Stimulated activated CD8-positive, alpha-beta memory T cell treated with anti-CD3 and anti-CD28 coated beads, Interleukin-2, amount 100 ng/mL, for 48 hours (primary cell): ENCODE measurements at regions not wholly inside any gene's neighbourhood (a gene's known extent, or its start where the extent isn't known, plus 50 kb on each side); places are given as distances from the start of the nearest gene placed in this dataset.

ENCODE experiments used
- DNase-seq, 2 donors: peaks; one replicate each; pipeline ENCODE4 v3.0.0-alpha.2; 2020; ENCODE audit warnings: low read depth in 2 of 2

DNA sequence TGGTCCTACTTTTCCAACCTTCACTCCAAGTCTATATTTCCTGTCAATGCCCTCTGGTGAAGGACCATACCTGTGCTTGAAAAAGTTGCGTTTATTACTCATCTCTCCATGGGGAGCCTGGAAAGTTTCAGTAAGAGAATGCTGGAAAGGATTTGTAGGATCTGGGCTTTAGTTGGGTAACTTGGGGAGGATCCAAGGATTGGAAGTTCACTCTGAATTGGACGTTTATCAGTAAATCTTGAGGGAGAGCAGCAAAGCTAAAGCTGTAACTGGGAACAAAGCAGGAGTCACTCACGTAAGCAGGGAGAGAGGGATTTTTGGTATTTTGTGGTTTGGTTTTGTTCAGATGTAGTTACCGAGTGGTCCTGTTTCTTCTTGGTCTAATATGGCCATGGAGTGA is 51.4 kb upstream of the NPVF start:
- DNase-seq: no peak

DNA sequence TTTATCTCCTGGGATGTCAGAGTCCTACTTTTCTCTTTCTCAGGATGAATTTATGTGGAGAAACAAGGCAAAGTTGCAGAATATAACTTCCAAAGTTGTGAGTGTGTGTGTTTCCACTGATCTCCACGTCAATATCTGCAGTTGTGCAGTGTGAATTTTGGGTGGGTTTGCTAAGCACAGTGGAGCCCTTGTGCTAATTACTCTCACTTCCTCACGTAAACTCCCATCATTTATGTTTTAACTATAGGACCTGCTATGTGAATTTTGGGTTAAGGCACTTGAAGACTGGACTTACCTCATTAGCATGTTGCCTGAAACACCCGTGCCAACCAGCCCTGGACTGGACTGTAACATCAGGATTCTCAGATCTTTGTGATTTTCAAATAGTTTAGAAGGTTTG is 51.9 kb upstream of the NPVF start:
- no peak for DNase-seq

DNA sequence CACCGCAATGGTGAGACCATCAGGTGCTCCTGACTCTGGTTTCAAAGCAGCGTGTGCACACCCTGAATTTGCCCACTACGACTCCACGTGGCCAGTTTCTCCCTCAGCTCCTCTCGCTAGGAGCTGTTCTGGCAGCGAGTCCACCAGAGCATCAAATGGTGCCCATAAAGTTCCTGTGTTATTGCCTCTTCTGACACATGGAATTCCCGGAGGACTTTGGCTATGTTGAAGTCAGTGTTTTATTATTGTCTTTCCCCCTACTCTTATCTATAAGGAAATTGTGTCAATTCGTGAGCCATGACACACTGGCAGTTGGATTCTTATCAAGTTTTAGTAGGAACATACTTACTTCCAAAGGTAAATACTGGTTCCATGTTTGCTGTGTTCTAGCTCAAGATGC is 53.9 kb upstream of the NPVF start:
- no peak for DNase-seq

DNA sequence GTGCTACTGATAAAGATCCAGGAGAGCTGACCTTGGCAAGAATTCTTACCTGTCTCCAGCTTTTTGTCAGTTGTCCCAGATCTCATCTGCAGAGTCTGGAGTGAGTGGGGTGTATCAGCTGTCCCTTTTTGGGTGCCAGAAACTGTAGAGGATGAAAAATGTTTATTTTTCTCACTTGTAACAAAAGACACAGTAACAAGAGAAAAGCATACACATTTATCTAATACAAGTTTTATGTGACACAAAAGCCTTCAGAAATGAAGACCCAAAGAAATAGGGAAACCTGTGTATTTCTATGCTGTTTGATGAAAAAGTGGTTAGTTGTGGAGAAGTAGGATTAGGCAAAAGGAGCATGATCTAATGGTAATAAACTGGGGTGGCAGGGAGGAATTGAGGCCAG is 58.5 kb upstream of the NPVF start:
- DNase-seq: no peak

DNA sequence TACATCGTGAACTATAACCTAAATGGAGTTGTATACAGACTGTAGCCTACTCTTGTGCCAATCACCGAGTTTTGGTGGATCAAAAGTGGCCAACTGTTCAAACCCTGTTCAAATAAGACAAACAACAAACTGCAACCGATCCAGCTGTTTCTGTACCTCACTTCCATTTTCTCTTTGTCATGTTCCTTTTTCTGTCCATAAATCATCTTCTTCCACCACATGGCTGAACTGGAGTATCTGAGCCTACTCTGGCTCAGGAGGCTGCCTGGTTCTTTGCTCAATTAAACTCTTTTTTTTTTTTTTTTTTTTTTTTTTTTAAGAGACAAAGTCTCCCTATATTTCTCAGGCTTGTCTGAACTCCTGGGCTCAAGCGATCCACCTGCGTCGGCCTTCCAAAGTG is 59.0 kb upstream of the NPVF start:
- DNase-seq: no peak

DNA sequence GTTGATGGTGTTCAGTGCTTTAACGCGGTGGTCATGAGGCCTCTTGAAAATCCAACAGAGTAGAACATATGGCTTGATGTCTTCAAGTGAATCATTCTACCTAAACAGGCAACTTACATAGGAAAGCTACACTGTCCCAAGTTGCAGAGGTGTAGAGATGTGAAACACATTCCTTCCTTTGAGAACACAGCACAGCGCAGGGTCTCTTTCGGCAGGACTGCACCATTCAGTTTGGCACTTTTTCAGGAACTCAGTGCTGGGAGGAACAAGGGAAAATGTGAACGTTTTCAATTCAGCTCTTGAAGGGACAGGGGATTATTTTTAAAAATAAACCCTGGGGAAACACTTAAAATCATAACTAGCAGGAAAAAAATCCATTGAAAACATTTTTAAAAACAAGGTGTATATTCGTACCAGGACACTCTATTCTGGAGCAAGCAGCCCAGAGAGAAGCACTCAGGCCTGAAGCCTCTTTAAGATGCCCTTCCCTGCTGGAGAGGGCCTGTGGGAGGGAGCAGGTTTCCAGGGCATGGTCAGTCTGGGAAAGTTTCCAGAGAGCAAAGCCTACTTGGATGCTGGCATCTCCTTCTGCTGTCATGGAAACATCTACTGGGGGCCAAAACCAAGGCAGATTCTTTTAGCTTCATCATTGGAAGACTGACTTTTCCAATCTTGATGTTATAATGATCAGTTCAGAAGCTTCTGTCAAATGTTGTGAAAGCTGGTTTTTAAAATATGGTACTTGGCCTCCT is 60.4 kb upstream of the NPVF start:
- DNase-seq: no peak

DNA sequence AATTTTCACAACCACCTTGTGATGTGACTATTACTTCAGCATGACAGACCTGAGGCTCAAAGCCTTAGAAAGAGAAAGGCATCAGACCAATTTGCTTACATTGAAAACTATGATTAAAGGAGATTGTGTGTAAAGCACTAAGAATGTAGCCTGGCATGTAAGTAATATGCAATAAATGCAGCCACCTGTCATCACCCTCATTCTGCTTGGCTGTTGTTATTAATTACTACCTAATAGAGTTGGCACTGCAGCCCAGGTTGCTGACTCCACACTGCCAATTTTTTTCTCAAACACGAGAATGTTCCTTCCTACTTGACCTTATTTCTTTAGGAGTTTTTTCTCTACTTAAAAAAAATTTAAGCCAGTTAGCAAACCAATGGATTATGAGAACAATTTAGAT is 61.2 kb upstream of the NPVF start:
- no peak for DNase-seq

DNA sequence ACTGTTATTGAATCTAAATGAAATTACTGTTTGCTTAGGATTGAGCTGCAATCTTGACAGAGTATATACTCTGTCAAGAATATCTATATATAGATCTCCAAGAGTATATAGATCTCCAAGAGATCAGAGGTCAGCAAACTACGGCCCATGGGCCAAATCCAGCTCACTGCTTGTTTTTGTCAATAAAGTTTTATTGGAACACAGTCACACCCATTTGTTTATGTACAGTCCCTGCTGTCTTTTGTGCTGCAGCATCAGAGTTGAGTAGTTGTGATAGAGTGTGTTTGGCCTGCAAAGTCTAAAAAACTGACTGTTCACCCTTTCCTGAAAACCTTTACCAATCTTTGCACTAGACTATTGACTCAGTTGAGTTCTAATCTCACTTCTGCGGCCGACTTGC is 66.3 kb upstream of the NPVF start:
- no peak for DNase-seq

DNA sequence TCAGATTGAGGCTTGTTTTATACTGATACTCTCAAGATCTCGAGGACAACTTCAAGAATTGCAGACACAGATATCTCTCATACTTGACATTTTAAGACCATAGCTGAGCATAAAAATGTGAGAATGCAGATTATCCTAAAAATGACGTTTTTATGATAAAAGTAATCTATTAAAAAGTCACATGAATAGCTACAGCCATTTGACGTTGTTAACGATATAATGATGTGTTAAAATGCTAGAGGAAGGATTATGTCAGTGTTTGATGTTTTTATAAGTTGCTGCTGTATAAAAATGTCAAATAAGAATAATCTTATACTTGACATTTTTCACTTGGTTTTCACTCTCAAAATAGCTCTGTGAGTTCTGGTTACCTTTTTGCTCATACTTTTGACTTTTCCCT is 67.1 kb upstream of the NPVF start:
- no peak for DNase-seq

DNA sequence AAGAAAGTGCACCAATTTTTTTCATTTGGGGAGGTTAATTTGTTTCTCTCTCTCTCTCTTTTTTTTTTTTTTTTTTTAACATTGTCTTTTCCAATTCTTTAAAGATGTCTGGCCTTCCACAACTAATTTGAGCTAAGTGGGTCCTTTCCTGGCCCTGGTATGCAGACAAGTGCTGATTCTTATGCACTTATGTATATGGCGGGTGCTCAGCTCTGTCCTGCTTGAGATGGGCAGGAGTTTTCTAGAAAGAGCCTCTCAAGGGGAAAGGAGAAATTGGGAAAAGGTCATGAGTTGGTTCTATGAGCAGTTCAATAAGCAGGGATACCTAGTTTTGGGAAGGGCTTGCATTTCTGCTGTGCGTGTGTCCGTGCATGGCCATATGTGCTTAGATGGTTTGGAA is 67.8 kb upstream of the NPVF start:
- no peak for DNase-seq

DNA sequence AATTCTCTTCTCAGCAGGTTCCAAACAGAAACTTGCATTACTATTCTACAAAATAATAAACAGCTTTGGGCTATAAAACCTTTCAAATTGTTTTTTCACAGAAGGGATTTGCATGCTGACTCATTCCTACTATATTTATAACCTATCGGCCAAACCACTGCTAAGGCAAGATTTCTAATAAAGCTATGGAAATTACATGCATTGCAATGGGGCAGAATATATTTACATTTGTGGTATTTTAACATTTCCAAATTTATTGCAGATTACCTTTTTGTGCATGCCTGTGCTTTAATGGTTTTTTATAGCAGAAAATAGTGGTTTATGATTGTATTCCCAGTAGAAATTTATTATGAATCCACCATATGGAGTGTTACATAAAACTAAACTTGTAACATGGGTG is 69.0 kb upstream of the NPVF start:
- no peak for DNase-seq

DNA sequence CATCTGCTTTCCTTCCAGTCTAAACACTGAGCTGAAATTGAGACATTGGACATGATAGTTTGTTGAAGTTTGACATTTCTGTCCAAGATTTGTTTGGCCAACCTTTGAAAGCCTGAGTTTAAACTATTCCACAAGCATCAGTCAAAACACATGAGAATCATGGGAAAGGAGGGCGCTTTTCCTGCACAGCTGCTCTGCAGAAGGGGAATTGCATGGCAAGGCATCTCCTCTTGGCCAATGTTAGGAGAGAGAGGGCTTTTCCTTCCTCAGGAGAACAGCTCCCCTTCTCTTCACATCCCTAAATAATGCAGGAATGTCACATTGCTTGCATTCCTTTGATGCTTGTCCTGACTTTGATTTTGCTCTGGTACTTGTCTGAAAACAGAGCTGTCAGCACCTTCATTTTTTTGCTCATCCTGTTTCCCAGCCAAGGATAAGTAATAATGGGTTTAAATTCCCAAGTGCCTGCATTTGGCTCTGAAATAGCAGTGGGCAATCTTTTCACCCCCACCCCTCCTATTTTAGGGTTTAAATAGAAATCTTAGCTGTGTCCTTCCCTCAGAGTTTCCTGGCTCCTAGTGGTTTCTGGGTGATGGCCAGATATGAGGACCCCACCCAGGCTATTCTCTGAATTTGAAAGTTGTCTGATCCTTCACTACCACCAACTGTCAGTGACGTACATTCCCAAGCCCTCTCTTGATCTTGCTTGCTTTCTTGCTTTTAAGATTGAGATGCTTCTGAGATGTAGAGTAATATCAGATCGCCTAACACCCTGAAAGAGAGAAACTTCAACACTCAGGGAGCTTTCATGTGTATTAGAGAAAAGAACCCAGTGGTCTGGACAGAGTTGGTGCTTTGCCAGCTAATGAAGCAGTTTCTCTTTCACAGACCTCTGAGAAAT is 75.2 kb upstream of the NPVF start:
- no peak for DNase-seq

DNA sequence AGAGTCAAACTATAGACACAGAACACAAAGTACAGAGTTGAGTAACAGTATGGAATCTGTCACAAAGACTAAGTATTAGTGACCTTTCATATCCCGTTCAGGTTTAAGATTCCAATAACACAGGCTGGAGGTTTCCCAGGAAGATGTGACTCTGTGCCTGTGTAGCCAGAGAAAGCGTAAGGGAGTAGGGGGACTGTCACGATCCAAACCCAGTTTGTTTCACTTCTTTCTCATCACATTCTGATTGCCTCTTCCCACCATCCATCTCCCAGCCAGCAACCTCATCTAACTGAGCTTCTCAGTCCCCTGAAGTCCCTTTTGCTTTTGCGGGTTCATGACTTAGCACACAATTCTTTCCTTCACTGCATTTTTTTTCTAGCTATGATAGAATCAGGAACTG is 76.4 kb upstream of the NPVF start:
- no peak for DNase-seq

DNA sequence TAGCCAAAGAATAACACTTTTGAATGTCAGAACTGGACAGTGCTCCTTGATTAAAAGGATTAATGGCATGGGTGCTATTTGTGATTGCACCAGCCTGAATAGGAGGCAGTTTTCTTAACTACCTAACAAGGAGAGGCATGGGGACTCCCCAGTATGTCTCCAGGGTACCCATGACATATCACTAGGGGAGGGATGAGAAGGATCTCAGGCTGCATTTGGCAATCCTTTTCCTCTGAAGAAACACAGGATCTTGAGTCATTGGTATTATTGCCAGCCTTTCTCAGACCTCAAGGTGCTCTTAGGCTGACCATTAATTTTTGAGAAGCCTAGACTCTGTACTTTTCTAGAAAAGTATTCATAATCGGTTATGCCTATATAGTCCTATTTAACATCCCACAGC is 77.5 kb upstream of the NPVF start:
- no peak for DNase-seq

DNA sequence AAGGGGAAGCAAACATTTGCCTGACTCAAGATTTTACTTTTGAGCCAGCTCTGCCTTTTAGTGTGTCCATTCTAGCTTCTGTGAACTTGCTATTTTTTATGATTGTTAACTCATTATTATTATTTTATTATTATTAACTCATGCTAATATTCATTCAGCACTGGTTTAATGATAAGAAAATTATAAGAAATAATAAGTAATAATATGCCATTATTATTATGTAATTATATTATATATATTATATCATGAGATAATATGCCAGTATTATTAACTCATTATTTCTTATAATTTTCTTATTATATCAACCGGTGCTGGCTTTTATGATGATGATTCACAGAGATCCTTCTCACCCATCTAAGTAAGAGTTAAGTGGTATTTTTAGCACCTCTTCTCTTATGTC is 79.3 kb upstream of the NPVF start:
- no peak for DNase-seq

DNA sequence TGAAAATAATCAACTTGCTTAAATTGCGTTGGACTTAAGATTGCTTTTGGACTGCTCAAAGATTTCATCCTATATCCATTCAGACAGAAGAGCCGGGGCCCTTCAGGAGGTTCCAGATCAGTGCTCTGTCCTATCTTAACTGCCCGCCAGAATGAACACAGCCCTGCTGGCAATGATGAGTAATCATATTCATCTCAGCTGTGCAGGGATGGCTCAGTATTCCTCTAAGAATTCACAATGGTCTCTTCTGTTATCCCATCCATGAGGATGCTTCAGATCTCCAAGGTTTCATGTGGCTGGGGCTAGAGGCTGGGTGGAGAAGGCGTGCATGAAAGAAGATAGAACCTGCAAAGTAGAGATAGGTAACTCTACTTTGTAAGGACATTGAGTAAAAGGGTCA is 80.0 kb upstream of the NPVF start:
- DNase-seq: no peak

DNA sequence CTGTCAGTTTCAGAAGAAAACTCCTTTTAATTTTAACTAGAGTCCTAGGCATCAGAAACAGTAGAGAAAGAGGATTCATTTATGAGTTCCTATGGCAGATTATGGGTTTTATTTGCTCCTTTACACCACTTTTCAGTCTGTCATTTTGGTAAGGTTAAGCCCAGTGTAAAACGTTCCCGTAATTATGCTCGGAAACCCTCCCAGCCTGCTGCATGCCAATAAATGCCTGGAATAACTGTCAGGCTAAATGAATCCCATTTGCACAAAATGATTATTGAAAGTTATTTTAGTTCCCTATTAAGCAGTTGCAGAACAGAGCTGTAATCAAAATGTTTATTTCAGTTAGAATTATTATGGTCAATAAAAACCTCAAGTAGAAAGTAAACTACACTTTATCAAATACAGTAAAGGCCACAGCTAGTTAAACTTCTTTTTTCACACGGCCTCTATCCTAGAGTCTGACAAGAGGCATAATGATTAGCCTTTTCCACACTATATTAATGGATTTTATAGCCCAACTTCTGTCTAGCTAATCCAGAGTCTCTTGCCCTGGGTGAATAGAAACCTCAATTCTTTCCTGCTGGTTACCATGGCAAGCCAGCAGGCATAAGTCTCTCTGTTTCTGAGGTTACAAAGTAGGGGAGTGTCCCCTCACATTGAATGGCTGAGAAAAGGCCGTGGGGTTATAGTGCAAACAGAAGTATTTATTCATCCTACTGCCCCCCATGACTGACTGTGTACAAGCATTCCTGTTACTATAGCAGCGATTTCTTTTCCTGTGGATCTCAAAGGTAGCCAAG is 80.8 kb upstream of the NPVF start:
- no peak for DNase-seq

DNA sequence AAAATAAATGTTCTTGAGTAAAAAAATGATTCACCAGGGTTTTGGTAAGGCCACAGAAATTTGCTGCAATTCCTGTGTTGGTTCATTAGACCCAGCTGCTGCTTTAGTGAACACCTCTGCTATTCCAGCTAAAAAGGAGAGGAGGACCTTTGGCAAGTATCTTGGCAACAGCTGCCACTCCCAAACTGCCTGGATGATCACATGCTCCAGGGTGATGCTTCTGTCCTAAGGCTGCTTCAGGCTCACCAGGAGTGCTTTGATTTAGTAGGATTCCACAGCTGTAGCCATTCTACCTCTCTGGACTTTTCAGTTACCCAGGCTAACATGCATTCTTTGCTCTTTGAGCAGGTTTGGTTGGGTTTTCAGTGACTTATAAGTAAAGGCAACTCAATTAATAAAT is 82.6 kb upstream of the NPVF start:
- no peak for DNase-seq

DNA sequence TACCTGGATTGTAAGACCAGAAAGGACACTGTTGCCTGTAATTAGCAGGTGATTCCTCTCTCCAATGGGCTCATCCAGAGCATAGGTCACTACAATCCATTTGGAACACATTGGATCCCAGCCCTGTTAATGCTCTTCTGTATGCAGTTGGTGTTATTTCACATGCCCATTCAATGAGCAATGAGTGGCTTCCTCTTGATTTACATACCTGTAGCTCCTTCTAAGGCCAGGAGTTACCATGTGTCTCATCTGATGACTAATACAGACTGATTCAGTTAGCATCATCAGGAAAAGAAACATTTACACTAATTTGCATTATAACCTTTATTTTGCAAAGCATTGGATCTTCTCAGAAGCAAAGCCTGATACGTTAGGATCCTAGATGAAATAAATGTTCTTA is 83.1 kb upstream of the NPVF start:
- no peak for DNase-seq

DNA sequence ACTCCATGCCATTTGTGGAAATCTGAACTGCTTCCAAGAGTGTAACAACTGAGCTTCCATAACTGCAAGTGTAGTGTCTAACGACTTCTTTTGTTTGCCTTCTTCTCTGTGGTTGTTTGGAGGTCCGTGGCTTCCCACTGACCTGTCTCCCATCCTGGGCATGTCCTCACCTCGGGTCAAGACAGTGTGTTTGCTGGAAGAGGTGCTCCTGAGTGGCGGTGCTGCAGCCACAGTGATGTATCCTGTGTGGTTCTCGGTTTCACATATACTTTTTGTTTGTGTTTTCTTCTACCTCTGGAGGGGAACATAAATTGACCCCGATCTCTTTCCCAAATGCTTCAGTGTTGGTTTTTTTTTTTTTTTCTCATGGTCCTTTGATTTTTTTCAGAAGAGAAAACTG is 84.7 kb upstream of the NPVF start:
- DNase-seq: no peak

DNA sequence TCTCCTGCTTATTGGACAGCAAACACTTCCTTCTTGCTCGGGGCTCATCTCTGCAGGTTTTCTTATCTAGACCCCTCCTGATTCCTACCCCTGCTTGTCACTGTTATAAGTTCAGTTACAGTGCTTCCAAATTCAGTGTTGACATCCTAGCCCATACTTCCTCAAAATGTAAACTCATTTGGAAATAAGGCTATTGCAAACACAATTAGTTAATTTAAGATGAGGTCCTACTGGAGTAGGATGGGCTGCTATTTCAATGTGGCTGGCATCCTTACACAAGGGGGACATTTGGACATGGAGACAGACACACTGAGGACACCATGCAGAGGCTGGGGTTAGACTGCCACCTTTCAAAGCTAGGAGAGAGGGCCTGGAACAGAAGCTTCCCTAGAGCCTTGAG is 85.2 kb upstream of the NPVF start:
- DNase-seq: no peak

DNA sequence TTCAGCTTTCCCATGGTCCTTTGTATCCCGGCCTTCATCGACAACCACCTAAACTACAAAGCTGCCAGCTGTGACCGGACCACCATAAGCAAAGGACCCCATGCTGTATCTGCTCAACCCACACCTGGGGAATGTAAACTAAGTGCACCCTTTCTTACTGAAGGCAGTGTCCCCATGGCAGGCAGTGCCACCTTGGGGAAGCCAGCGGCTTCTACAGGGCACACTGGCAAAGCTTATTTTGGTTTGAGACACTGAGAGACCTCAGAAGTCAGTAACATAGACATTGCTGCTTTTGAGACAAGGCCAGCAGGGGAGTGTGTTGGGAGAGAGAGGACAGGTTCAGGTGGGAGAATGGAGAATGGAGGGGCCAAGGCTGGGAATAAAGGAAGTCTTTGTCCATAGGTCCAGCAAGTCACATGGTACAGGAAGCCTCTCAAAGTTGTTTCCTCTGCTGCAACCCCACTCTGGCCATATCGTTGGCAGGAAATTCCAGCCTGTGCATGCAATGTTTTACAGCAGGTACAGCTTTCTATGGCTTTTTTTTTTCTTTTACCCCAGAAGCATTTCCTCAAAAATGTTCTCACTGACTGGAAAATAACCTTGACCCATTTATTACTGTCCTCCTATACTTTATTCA is 85.9 kb upstream of the NPVF start:
- no peak for DNase-seq
